Endothelial cell of umbilical vein (primary cell): ENCODE measurements at regions not wholly inside any gene's neighbourhood (a gene's known extent, or its start where the extent isn't known, plus 50 kb on each side); places are given as distances from the start of the nearest gene placed in this dataset.

ENCODE experiments used
- BruUV-seq: library from RNA; stranded (reverse); fragments of 400-500 nt; replicated peaks from 2 replicates; lab custom pipeline; 2021; lab: Mats Ljungman, UMichigan
- CTCF ChIA-PET: fragments of 300-600, 350-600 bp; sonication (Branson Sonifier 250); formaldehyde crosslinking; loops from one replicate; lab custom pipeline; 2021; ENCODE audit warnings: antibody characterized with exemption, inconsistent platforms; lab: Charles Lee
- POLR2A ChIA-PET: fragments of 300-600, 350-600 bp; sonication (Branson Sonifier 250); formaldehyde crosslinking; loops from one replicate; lab custom pipeline; 2021; ENCODE audit warnings: antibody characterized with exemption, inconsistent platforms; lab: Charles Lee
- DNase-seq: peaks from one replicate; pipeline ENCODE4 v3.0.0-alpha.2; 2011; ENCODE audit warnings: low read depth, low spot score
- FAIRE-seq: peaks from 2 replicates; lab custom pipeline; 2011; peaks lifted over from hg19 to GRCh38; lab: Jason Lieb, UNC
- H2AFZ ChIP-seq: 2 replicates; pipeline ENCODE4 v1.6.0; 2012; ENCODE audit warnings: low read depth, low read length, control low read depth, inconsistent platforms
- H3K27ac ChIP-seq: 2 replicates; pipeline ENCODE4 v1.5.1; 2011; ENCODE audit warnings: low read depth, mild to moderate bottlenecking, control low read depth, low read length, moderate library complexity; ENCODE audit not compliant: insufficient read depth
- H3K27me3 ChIP-seq, 2 experiments: 2 replicates each; pipeline versions ENCODE4 v1.6.0 to v1.6.1; 2011; ENCODE audit warnings: low read length in 2 of 2, mixed read lengths in 1 of 2; ENCODE audit not compliant: control insufficient read depth in 2 of 2, insufficient read depth in 2 of 2
- H3K36me3 ChIP-seq, 2 experiments: 2 replicates in 1 of 2; 3 replicates in 1 of 2; pipeline ENCODE4 v1.5.1; 2011; ENCODE audit warnings: low read length in 2 of 2, mild to moderate bottlenecking in 1 of 2, moderate library complexity in 1 of 2; ENCODE audit not compliant: control insufficient read depth in 2 of 2, insufficient read depth in 2 of 2; ENCODE audit errors: extremely low read depth in 1 of 2
- H3K4me1 ChIP-seq: 3 replicates; pipeline ENCODE4 v1.5.1; 2011; ENCODE audit warnings: mild to moderate bottlenecking, low read length; ENCODE audit not compliant: control insufficient read depth, insufficient read depth; ENCODE audit errors: extremely low read depth
- H3K4me2 ChIP-seq: 2 replicates; pipeline ENCODE4 v1.6.1; 2011; ENCODE audit warnings: low read length, control low read depth, mixed read lengths; ENCODE audit not compliant: insufficient read depth
- H3K4me3 ChIP-seq, 3 experiments: fragments of 200-600 bp in 1 of 3; sonication (generic), shearing (Covaris generic) in 1 of 3; replicated peaks in 1 of 3; 2 replicates each; pipeline ENCODE4 v1.5.1; 2011 to 2016; ENCODE audit warnings: control low read depth in 3 of 3, low read length in 3 of 3, mild to moderate bottlenecking in 2 of 3, inconsistent platforms in 1 of 3, low read depth in 1 of 3, moderate library complexity in 1 of 3; ENCODE audit not compliant: insufficient read depth in 1 of 3
- H3K79me2 ChIP-seq: 2 replicates; pipeline ENCODE4 v1.6.0; 2012; ENCODE audit warnings: low read length, inconsistent platforms; ENCODE audit not compliant: control insufficient read depth, insufficient read depth
- H3K9ac ChIP-seq: replicated peaks from 2 replicates; pipeline ENCODE3; 2011; ENCODE audit warnings: low read length, control low read depth; ENCODE audit not compliant: insufficient read depth; ENCODE audit errors: extremely low read depth
- H3K9me1 ChIP-seq: replicated peaks from 3 replicates; pipeline ENCODE4 v1.6.0; 2011; ENCODE audit warnings: mild to moderate bottlenecking, low read length; ENCODE audit not compliant: control insufficient read depth, insufficient read depth; ENCODE audit errors: extremely low read depth
- H3K9me3 ChIP-seq: replicated peaks from 2 replicates; pipeline ENCODE4 v1.5.1; 2012; ENCODE audit warnings: low read length, inconsistent platforms; ENCODE audit not compliant: control insufficient read depth, insufficient read depth
- H4K20me1 ChIP-seq: replicated peaks from 2 replicates; pipeline ENCODE3; 2011; ENCODE audit warnings: mild to moderate bottlenecking, low read length; ENCODE audit not compliant: control insufficient read depth, insufficient read depth; ENCODE audit errors: extremely low read depth
- CTCF ChIP-seq, 2 donors: IDR thresholded peaks; 1 replicate in 1 of 2; 2 replicates in 1 of 2; pipeline ENCODE4 v1.5.1; 2011; ENCODE audit warnings: low read length in 2 of 2, mild to moderate bottlenecking in 2 of 2, moderate library complexity in 2 of 2, control low read depth in 1 of 2, inconsistent platforms in 1 of 2, low read depth in 1 of 2; ENCODE audit not compliant: insufficient read depth in 1 of 2; ENCODE audit errors: extremely low read depth in 1 of 2
- FOS ChIP-seq: IDR thresholded peaks from 2 replicates; pipeline ENCODE4 v1.6.1; 2011; ENCODE audit warnings: mild to moderate bottlenecking, low read length, moderate library complexity, borderline replicate concordance; ENCODE audit not compliant: insufficient read depth
- GATA2 ChIP-seq: IDR thresholded peaks from 2 replicates; pipeline ENCODE4 v1.7.0; 2011; ENCODE audit warnings: low read depth, mild to moderate bottlenecking, moderate library complexity, mixed read lengths, low read length; ENCODE audit not compliant: insufficient read length, insufficient read depth
- MAX ChIP-seq: IDR thresholded peaks from 2 replicates; pipeline ENCODE4 v1.6.1; 2011; ENCODE audit not compliant: insufficient read depth, insufficient read length
- MYC ChIP-seq: IDR thresholded peaks from one replicate; pipeline ENCODE4 v1.6.1; 2011; ENCODE audit warnings: mild to moderate bottlenecking, low read depth, low read length
- POLR2A ChIP-seq: IDR thresholded peaks from 2 replicates; pipeline ENCODE4 v1.6.1; 2012; ENCODE audit warnings: low read depth, mild to moderate bottlenecking, control low read depth, low read length
- POLR2AphosphoS5 ChIP-seq: IDR thresholded peaks from 2 replicates; pipeline ENCODE4 v1.6.1; 2012; ENCODE audit warnings: low read depth, mild to moderate bottlenecking, control low read depth, low read length, moderate library complexity; ENCODE audit not compliant: insufficient read depth
- dilution Hi-C: fragments of 300-500 bp; cut with MboI; formaldehyde crosslinking; loops from one replicate; pipeline ENCODE4 v1.15.0; 2019; ENCODE audit warnings: low sequenced_read_pairs; ENCODE audit not compliant: extremely low pct_ligation_motif_present
- intact Hi-C: fragments of 100-400 bp; cut with micrococcal nuclease; formaldehyde crosslinking; loops from one replicate; pipeline ENCODE4 v1.10.0; 2022

GRCh38 chr2:100195942-100196341 is 53.6 kb upstream of the AFF3 start:
- intact Hi-C loops (loop anchor here (5.0 kb wide), 1 partner anchor 314 kb away; no protein-coding TSS in a partner anchor), dilution Hi-C loops (no loop called here)
- Histone ChIP-seq H3K27ac (no peak overlapping the region), H3K27me3 (no peaks in the 10 kb centered on the region), H3K4me1 (peaks cover 44% of the 10 kb centered on the region), H3K9ac (no peak overlapping the region), H3K9me1 (no peaks in the 10 kb centered on the region), H3K4me2 (no peak overlapping the region), H4K20me1 (no peaks in the 10 kb centered on the region), H2AFZ (no peak overlapping the region), H3K36me3 (no peaks in the 10 kb centered on the region), H3K79me2 (no peaks in the 10 kb centered on the region), H3K9me3 (no peaks in the 10 kb centered on the region), H3K4me3 (no peak overlapping the region)
- DNase-seq, result no peak
- ChIA-PET POLR2A (no interaction called here), CTCF (interaction anchor here (1.2 to 1.9 kb wide), 2 partner anchors 46 to 377 kb away, joined by 3 to 5 read pairs; no protein-coding TSS in a partner anchor)
- no peak for FAIRE-seq
- BruUV-seq, result no TSS peak
- no peak for TF ChIP-seq FOS
- TF ChIP-seq POLR2AphosphoS5, result no peak
- TF ChIP-seq MYC, result no peak
- no peak for TF ChIP-seq MAX
- TF ChIP-seq GATA2, result no peak
- no peak for TF ChIP-seq CTCF (IDR thresholded peaks at IDR 0.05; ENCODE audit: extremely low read depth in 1 of 2, insufficient read depth in 1 of 2, low read depth in 1 of 2, low read length in 2 of 2)
- TF ChIP-seq POLR2A, result no peak
